ENCODE measurements at regions not wholly inside any gene's neighbourhood (a gene's known extent, or its start where the extent isn't known, plus 50 kb on each side); places are given as distances from the start of the nearest gene placed in this dataset.

GRCh38 chr6:40723967-40724366 lies 136.8 kb upstream of the LRFN2 start:
- no peaks in the 10 kb centered on the region for H4K20me1 ChIP-seq (ENCODE audit: insufficient read depth)
- H3F3A ChIP-seq (ENCODE audit: insufficient read depth, low read depth) = no peaks in the 10 kb centered on the region
- H3K79me2 ChIP-seq (ENCODE audit: low read depth) = no peaks in the 10 kb centered on the region
- H3K4me1 ChIP-seq (replicated peaks; ENCODE audit: insufficient read depth) = no peaks in the 10 kb centered on the region
- no peaks in the 10 kb centered on the region for H3K9me3 ChIP-seq (ENCODE audit: insufficient read depth, low read depth)
- H3K4me3 ChIP-seq = no peak overlapping the region
- no peak overlapping the region for H3K4me2 ChIP-seq
- H3K9me2 ChIP-seq (ENCODE audit: insufficient read depth) = no peaks in the 10 kb centered on the region
- H2AFZ ChIP-seq = no peak overlapping the region
- ChIA-PET POLR2A (ENCODE audit: unreplicated experiment) (no interaction called here), CTCF (no interaction called here)
- no TSS peak for BruUV-seq (replicated peaks)
- TF ChIP-seq, protein P1, sequence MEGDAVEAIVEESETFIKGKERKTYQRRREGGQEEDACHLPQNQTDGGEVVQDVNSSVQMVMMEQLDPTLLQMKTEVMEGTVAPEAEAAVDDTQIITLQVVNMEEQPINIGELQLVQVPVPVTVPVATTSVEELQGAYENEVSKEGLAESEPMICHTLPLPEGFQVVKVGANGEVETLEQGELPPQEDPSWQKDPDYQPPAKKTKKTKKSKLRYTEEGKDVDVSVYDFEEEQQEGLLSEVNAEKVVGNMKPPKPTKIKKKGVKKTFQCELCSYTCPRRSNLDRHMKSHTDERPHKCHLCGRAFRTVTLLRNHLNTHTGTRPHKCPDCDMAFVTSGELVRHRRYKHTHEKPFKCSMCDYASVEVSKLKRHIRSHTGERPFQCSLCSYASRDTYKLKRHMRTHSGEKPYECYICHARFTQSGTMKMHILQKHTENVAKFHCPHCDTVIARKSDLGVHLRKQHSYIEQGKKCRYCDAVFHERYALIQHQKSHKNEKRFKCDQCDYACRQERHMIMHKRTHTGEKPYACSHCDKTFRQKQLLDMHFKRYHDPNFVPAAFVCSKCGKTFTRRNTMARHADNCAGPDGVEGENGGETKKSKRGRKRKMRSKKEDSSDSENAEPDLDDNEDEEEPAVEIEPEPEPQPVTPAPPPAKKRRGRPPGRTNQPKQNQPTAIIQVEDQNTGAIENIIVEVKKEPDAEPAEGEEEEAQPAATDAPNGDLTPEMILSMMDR (conservative IDR thresholded peaks at IDR 0.05) = no peak
- TF ChIP-seq EZH2 (IDR thresholded peaks at IDR 0.05; ENCODE audit: low read depth) = no peak
- peaks cover 51% of the 10 kb centered on the region for H3K27me3 ChIP-seq (ENCODE audit: insufficient read depth, low read depth)
- H3K36me3 ChIP-seq (ENCODE audit: low read depth) = no peaks in the 10 kb centered on the region
- no peak for DNase-seq
- intact Hi-C loops (cut with micrococcal nuclease; ENCODE audit: unreplicated experiment) = no loop called here
- H3K27ac ChIP-seq = no peak overlapping the region

GRCh38 chr6:40722553-40723258 lies 135.5 kb upstream of the LRFN2 start:
- Histone ChIP-seq H3K27ac (no peak overlapping the region), H3K9me3 (ENCODE audit: insufficient read depth, low read depth) (no peaks in the 10 kb centered on the region), H2AFZ (no peak overlapping the region), H3F3A (ENCODE audit: insufficient read depth, low read depth) (no peaks in the 10 kb centered on the region), H3K9me2 (ENCODE audit: insufficient read depth) (no peaks in the 10 kb centered on the region), H3K4me2 (no peak overlapping the region), H3K4me1 (replicated peaks; ENCODE audit: insufficient read depth) (no peaks in the 10 kb centered on the region), H3K4me3 (no peak overlapping the region), H3K36me3 (ENCODE audit: low read depth) (no peaks in the 10 kb centered on the region), H3K27me3 (ENCODE audit: insufficient read depth, low read depth) (peaks cover 51% of the 10 kb centered on the region), H3K79me2 (ENCODE audit: low read depth) (no peaks in the 10 kb centered on the region), H4K20me1 (ENCODE audit: insufficient read depth) (no peaks in the 10 kb centered on the region)
- TF ChIP-seq EZH2 (IDR thresholded peaks at IDR 0.05; ENCODE audit: low read depth) = no peak
- TF ChIP-seq, protein P1 (conservative IDR thresholded peaks at IDR 0.05) = no peak
- ChIA-PET POLR2A (ENCODE audit: unreplicated experiment) (no interaction called here), CTCF (no interaction called here)
- DNase-seq = no peak
- intact Hi-C loops (cut with micrococcal nuclease; ENCODE audit: unreplicated experiment) = no loop called here
- BruUV-seq (replicated peaks) = no TSS peak

- Histone ChIP-seq H3K79me2 (ENCODE audit: low read depth) (no peaks in the 10 kb centered on the region), H2AFZ (no peak overlapping the region), H3K36me3 (ENCODE audit: low read depth) (no peaks in the 10 kb centered on the region), H3K27ac (no peak overlapping the region), H3K9me2 (ENCODE audit: insufficient read depth) (no peaks in the 10 kb centered on the region), H3K27me3 (ENCODE audit: insufficient read depth, low read depth) (peaks cover 51% of the 10 kb centered on the region), H3K4me1 (replicated peaks; ENCODE audit: insufficient read depth) (no peaks in the 10 kb centered on the region), H3K4me2 (no peak overlapping the region), H4K20me1 (ENCODE audit: insufficient read depth) (no peaks in the 10 kb centered on the region), H3K4me3 (no peak overlapping the region), H3K9me3 (ENCODE audit: insufficient read depth, low read depth) (no peaks in the 10 kb centered on the region), H3F3A (ENCODE audit: insufficient read depth, low read depth) (no peaks in the 10 kb centered on the region)
- intact Hi-C loops (cut with micrococcal nuclease; ENCODE audit: unreplicated experiment) = no loop called here
- CTCF ChIA-PET = no interaction called here
- POLR2A ChIA-PET (ENCODE audit: unreplicated experiment) = no interaction called here
- no TSS peak for BruUV-seq (replicated peaks)
- DNase-seq = no peak
- TF ChIP-seq EZH2 (IDR thresholded peaks at IDR 0.05; ENCODE audit: low read depth) = no peak
- TF ChIP-seq, protein P1 (conservative IDR thresholded peaks at IDR 0.05) = no peak
Measured at GRCh38 chr6:40722091-40722490, 134.9 kb upstream of the LRFN2 start.

Data from PC-9 (cell line).